ENCODE measurements at regions not wholly inside any gene's neighbourhood (a gene's known extent, or its start where the extent isn't known, plus 50 kb on each side); places are given as distances from the start of the nearest gene placed in this dataset.

- ChIA-PET CTCF (no interaction called here), POLR2A (no interaction called here)
- DNase-seq (ENCODE audit: low read depth, low spot score) = no peak
- H3K4me3 ChIP-seq (ENCODE audit: low read depth, low read length) = no peak overlapping the region
- no peak for TF ChIP-seq CTCF (IDR thresholded peaks at IDR 0.05; ENCODE audit: insufficient read depth, low read length, missing control alignments)
Observed at GRCh38 chr4:31999848-32000247, 1279.7 kb downstream of the PCDH7 start.

- ChIA-PET CTCF (no interaction called here), POLR2A (no interaction called here)
- DNase-seq (ENCODE audit: low read depth, low spot score) = no peak
- no peak overlapping the region for H3K4me3 ChIP-seq (ENCODE audit: low read depth, low read length)
- TF ChIP-seq CTCF (IDR thresholded peaks at IDR 0.05; ENCODE audit: insufficient read depth, low read length, missing control alignments) = no peak
Observed at GRCh38 chr4:32000846-32001488, 1280.8 kb downstream of the PCDH7 start.

- no peak overlapping the region for H3K4me3 ChIP-seq (ENCODE audit: low read depth, low read length)
- ChIA-PET POLR2A (no interaction called here), CTCF (no interaction called here)
- no peak for DNase-seq (ENCODE audit: low read depth, low spot score)
- TF ChIP-seq CTCF (IDR thresholded peaks at IDR 0.05; ENCODE audit: insufficient read depth, low read length, missing control alignments) = no peak
Observed at GRCh38 chr4:32002037-32002747, 1282.0 kb downstream of the PCDH7 start.

- H3K4me3 ChIP-seq (ENCODE audit: low read depth, low read length) = no peak overlapping the region
- ChIA-PET CTCF (no interaction called here), POLR2A (no interaction called here)
- no peak for DNase-seq (ENCODE audit: low read depth, low spot score)
- TF ChIP-seq CTCF (IDR thresholded peaks at IDR 0.05; ENCODE audit: insufficient read depth, low read length, missing control alignments) = no peak
Observed at GRCh38 chr4:32003548-32003947, 1283.4 kb downstream of the PCDH7 start.

GRCh38 chr4:32010221-32010620 lies 1290.1 kb downstream of the PCDH7 start:
- DNase-seq (ENCODE audit: low read depth, low spot score) = no peak
- POLR2A ChIA-PET = no interaction called here
- H3K4me3 ChIP-seq (ENCODE audit: low read depth, low read length) = no peak overlapping the region
- TF ChIP-seq CTCF (IDR thresholded peaks at IDR 0.05; ENCODE audit: insufficient read depth, low read length, missing control alignments) = no peak
- CTCF ChIA-PET = no interaction called here

- H3K4me3 ChIP-seq (ENCODE audit: low read depth, low read length) = no peak overlapping the region
- no peak for TF ChIP-seq CTCF (IDR thresholded peaks at IDR 0.05; ENCODE audit: insufficient read depth, low read length, missing control alignments)
- ChIA-PET CTCF (no interaction called here), POLR2A (no interaction called here)
- no peak for DNase-seq (ENCODE audit: low read depth, low spot score)
Observed at GRCh38 chr4:32022071-32022470, 1301.9 kb downstream of the PCDH7 start.
